Gastroesophageal sphincter (tissue), 4 donors: ENCODE measurements at regions not wholly inside any gene's neighbourhood (a gene's known extent, or its start where the extent isn't known, plus 50 kb on each side); places are given as distances from the start of the nearest gene placed in this dataset.

Experiments
- ATAC-seq: fragments of 150-250 bp; one replicate; pipeline ENCODE4 v1.9.1; 2016; ENCODE audit warnings: mild to moderate bottlenecking, moderate library complexity
- H3K27ac ChIP-seq, 4 donors: fragments of 200-600 bp; sonication (generic) in 3 of 4; 1 replicate in 3 of 4; 2 replicates in 1 of 4; pipeline ENCODE4 v1.5.1; 2016 to 2019
- H3K27me3 ChIP-seq: fragments of 200-600 bp; sonication (generic); one replicate; pipeline ENCODE4 v1.5.1; 2019
- H3K36me3 ChIP-seq, 2 donors: fragments of 200-600 bp; sonication (generic); one replicate each; pipeline ENCODE4 v1.5.1; 2019; ENCODE audit warnings: control low read depth in 1 of 2
- H3K4me1 ChIP-seq, 3 donors: fragments of 200-600 bp; sonication (generic); 1 replicate in 2 of 3; 2 replicates in 1 of 3; pipeline ENCODE4 v1.5.1; 2016 to 2019; ENCODE audit warnings: control low read depth in 2 of 3
- H3K4me3 ChIP-seq, 2 donors: fragments of 200-600 bp; sonication (generic); one replicate each; pipeline ENCODE4 v1.5.1; 2019; ENCODE audit warnings: mild to moderate bottlenecking in 1 of 2, moderate library complexity in 1 of 2
- H3K9me3 ChIP-seq, 3 donors: fragments of 200-600 bp; sonication (generic); one replicate each; pipeline ENCODE4 v1.5.1; 2017 to 2019; ENCODE audit warnings: control low read depth in 2 of 3
- CTCF ChIP-seq, 4 experiments: fragments of 200-600 bp in 2 of 4; fragments of 450-650 bp in 2 of 4; sonication (generic) in 1 of 4; IDR thresholded peaks; one replicate each; pipeline ENCODE4 v1.5.1; 2017 to 2019; ENCODE audit warnings: antibody characterized with exemption in 4 of 4, mild to moderate bottlenecking in 2 of 4, moderate library complexity in 2 of 4
- EP300 ChIP-seq: sonication (generic); formaldehyde crosslinking; IDR thresholded peaks from one replicate; pipeline ENCODE4 v1.6.1; 2017; ENCODE audit warnings: antibody characterized with exemption, mild to moderate bottlenecking
- POLR2A ChIP-seq, 2 donors: fragments of 450-650 bp; IDR thresholded peaks; one replicate each; pipeline ENCODE4 v1.6.1; 2017; ENCODE audit warnings: antibody characterized with exemption in 2 of 2, mild to moderate bottlenecking in 2 of 2, moderate library complexity in 1 of 2
- POLR2AphosphoS5 ChIP-seq: sonication (generic); formaldehyde crosslinking; IDR thresholded peaks from one replicate; pipeline ENCODE4 v1.6.1; 2017; ENCODE audit warnings: antibody characterized with exemption
- WGBS, 2 donors: methylation state at CpG; one replicate each; pipeline ENCODE4 v1.1.5; 2018; ENCODE audit warnings: low coverage in 1 of 2; 5-methylcytosine and 5-hydroxymethylcytosine counted together

DNA sequence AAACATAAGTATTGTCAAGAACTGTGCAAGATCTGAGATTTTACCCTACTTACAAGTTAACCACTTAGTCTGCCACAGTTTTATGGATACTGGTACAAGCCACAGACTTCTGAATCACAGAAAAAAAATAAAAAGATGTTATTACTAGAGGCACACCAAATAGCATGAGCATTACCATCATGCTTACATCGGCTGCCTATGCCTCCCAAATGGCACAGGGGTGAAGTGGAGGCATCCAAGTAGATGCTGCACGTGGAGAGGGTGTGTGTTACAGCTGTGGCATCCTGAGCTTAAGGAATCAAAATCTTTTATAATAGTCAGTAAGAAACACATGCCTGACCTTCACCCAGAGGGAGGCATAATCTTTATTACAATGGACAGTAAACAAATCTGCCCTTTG lies 207.8 kb downstream of the TFEC start:
- H3K27ac ChIP-seq, result no peak overlapping the region
- no peak overlapping the region for H3K4me3 ChIP-seq
- H3K9me3 ChIP-seq, result no peaks in the 10 kb centered on the region
- 71 to 88% methylated on average over 2 of the region's 2 CpGs for WGBS, 2 donors
- H3K27me3 ChIP-seq, result no peaks in the 10 kb centered on the region
- no peaks in the 10 kb centered on the region for H3K4me1 ChIP-seq
- ATAC-seq, result no peak
- no peak for TF ChIP-seq POLR2AphosphoS5
- H3K36me3 ChIP-seq, result no peaks in the 10 kb centered on the region

DNA sequence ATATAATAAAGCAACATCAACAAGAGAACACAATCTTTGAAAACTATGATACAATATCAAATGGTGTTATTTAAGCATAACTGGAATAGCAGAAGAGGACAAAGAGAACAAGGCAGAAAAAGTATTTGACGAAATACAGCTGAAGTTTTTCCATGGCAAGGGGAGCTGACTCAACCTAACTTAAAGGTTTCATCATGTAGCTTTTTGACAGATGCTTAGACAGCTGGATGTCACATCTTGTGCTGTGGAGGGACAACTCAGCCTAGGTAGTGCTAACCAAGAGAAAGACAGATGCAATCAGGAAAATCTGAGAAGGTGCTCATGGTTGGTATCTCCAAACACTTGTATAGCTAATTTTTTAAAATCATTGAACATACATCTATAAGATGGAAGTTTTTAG lies 208.2 kb downstream of the TFEC start:
- H3K36me3 ChIP-seq, result no peaks in the 10 kb centered on the region
- H3K27ac ChIP-seq, result no peak overlapping the region
- no peak for TF ChIP-seq EP300
- no peak for TF ChIP-seq CTCF (IDR thresholded peaks at IDR 0.05)
- no peak for TF ChIP-seq POLR2A (IDR thresholded peaks at IDR 0.05)
- TF ChIP-seq POLR2AphosphoS5, result no peak
- H3K4me3 ChIP-seq, result no peak overlapping the region
- no peaks in the 10 kb centered on the region for H3K9me3 ChIP-seq
- no peak for ATAC-seq
- H3K27me3 ChIP-seq, result no peaks in the 10 kb centered on the region
- H3K4me1 ChIP-seq, result no peaks in the 10 kb centered on the region
- 64 to 85% methylated on average over 1 of the region's 1 CpG for WGBS, 2 donors

GRCh38 chr7:115816318-115816974 lies 214.1 kb downstream of the TFEC start:
- no peak for TF ChIP-seq CTCF (IDR thresholded peaks at IDR 0.05)
- no peak overlapping the region for H3K27ac ChIP-seq
- no peak overlapping the region for H3K4me3 ChIP-seq
- 80 to 93% methylated on average over 2 to 4 of the region's 4 CpGs for WGBS, 2 donors
- no peaks in the 10 kb centered on the region for H3K9me3 ChIP-seq
- no peak for ATAC-seq
- no peaks in the 10 kb centered on the region for H3K4me1 ChIP-seq
- H3K36me3 ChIP-seq, result no peaks in the 10 kb centered on the region
- no peaks in the 10 kb centered on the region for H3K27me3 ChIP-seq

DNA sequence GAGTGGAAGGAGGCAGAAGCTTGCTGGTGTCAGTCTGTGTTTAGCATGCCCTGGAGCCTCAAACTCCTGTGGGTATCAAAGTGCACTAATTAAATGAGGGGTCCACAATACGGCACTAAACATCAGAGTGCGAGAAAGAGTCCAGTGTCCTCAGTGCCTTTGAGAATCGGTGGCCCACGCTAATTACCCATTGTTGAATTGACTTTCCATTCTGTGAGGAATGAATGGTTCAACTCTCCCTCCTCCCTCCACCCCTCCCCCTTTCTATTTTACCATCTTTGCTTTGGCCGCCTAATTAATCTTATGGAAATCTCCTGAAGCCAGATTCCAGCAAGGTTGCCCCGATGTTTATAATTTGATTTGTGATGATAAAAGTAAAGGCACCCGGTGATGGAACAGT lies 217.8 kb downstream of the TFEC start:
- no peak overlapping the region for H3K4me3 ChIP-seq
- H3K9me3 ChIP-seq, result no peaks in the 10 kb centered on the region
- no peaks in the 10 kb centered on the region for H3K4me1 ChIP-seq
- H3K27me3 ChIP-seq, result no peaks in the 10 kb centered on the region
- no peaks in the 10 kb centered on the region for H3K36me3 ChIP-seq
- TF ChIP-seq EP300, result no peak
- TF ChIP-seq POLR2A (IDR thresholded peaks at IDR 0.05), result no peak
- no peak for TF ChIP-seq CTCF (IDR thresholded peaks at IDR 0.05)
- TF ChIP-seq POLR2AphosphoS5, result no peak
- 73 to 74% methylated on average over 3 to 7 of the region's 7 CpGs for WGBS, 2 donors
- no peak overlapping the region for H3K27ac ChIP-seq
- ATAC-seq, result no peak

- no peaks in the 10 kb centered on the region for H3K9me3 ChIP-seq
- TF ChIP-seq POLR2AphosphoS5, result no peak
- TF ChIP-seq CTCF (IDR thresholded peaks at IDR 0.05), result no peak
- TF ChIP-seq EP300, result no peak
- no peak for TF ChIP-seq POLR2A (IDR thresholded peaks at IDR 0.05)
- no peaks in the 10 kb centered on the region for H3K27me3 ChIP-seq
- H3K4me1 ChIP-seq, result no peaks in the 10 kb centered on the region
- ATAC-seq, result no peak
- no peak overlapping the region for H3K4me3 ChIP-seq
- WGBS, 2 donors, result 69 to 75% methylated on average over 8 of the region's 8 CpGs
- H3K36me3 ChIP-seq, result no peaks in the 10 kb centered on the region
- no peak overlapping the region for H3K27ac ChIP-seq
These were observed 225.1 kb downstream of the TFEC start for GRCh38 chr7:115805458-115805857.

DNA sequence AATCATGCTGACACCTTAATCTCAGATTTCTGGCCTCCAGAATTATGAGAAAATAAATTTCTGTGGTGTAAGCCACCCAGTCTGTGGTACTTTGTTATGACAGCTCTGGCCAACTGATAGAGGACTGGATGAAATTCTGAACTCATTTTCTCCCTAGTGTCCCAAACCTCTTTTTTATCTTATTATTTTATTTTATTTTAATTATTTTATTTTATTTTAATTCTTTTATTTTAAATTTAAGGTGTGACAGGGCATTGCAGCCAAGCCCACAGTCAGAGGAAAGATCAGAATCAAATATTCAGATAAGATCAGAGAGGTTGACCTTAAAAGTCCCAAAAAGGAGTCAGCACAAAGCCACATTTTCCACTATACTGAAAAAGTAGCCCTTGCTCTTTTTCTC lies 228.1 kb downstream of the TFEC start:
- H3K36me3 ChIP-seq, result no peaks in the 10 kb centered on the region
- no peaks in the 10 kb centered on the region for H3K27me3 ChIP-seq
- no peaks in the 10 kb centered on the region for H3K9me3 ChIP-seq
- no peak overlapping the region for H3K27ac ChIP-seq
- H3K4me3 ChIP-seq, result no peak overlapping the region
- TF ChIP-seq POLR2A (IDR thresholded peaks at IDR 0.05) (no peak), EP300 (no peak), POLR2AphosphoS5 (no peak), CTCF (IDR thresholded peaks at IDR 0.05) (no peak)
- ATAC-seq, result no peak
- no peaks in the 10 kb centered on the region for H3K4me1 ChIP-seq
